ENCODE measurements at regions not wholly inside any gene's neighbourhood (a gene's known extent, or its start where the extent isn't known, plus 50 kb on each side); places are given as distances from the start of the nearest gene placed in this dataset.

- no peak for TF ChIP-seq CTCF (IDR thresholded peaks at IDR 0.05; ENCODE audit: borderline replicate concordance, extremely low read depth, insufficient read depth)
- no peak overlapping the region for H3K4me3 ChIP-seq (ENCODE audit: low read length in 3 of 3)
- intact Hi-C loops (cut with DNase I) = no loop called here
- no peaks in the 10 kb centered on the region for H3K4me1 ChIP-seq (ENCODE audit: control insufficient read depth in 2 of 3, insufficient read depth in 2 of 3, low read depth in 1 of 3, low read length in 3 of 3)
- no peaks in the 10 kb centered on the region for H3K36me3 ChIP-seq (ENCODE audit: control insufficient read depth in 2 of 3, insufficient read depth in 3 of 3, low read length in 3 of 3)
- peaks cover 0 to 8% (median 0%) of the 10 kb centered on the region in 3 donors for H3K9me3 ChIP-seq (ENCODE audit: control insufficient read depth in 2 of 3, insufficient read depth in 1 of 3, low read length in 3 of 3)
- no peak for FAIRE-seq
- no peaks in the 10 kb centered on the region for H3K27me3 ChIP-seq (ENCODE audit: control insufficient read depth, insufficient read depth, low read length)
- no peak overlapping the region for H3K27ac ChIP-seq (ENCODE audit: low read depth in 2 of 2, low read length in 2 of 2)
- H3K9ac ChIP-seq (ENCODE audit: low read length in 3 of 3) = no peak overlapping the region
- peak in 2 of 5 donors; percentile 4 to 5 for DNase-seq
These were observed 677.2 kb downstream of the AACS start for GRCh38 chr12:125742413-125742812.

GRCh38 chr12:125744201-125744600, 679.0 kb downstream of the AACS start:
- no peaks in the 10 kb centered on the region for H3K27me3 ChIP-seq (ENCODE audit: control insufficient read depth, insufficient read depth, low read length)
- no peak overlapping the region for H3K9ac ChIP-seq (ENCODE audit: low read length in 3 of 3)
- H3K4me1 ChIP-seq (ENCODE audit: control insufficient read depth in 2 of 3, insufficient read depth in 2 of 3, low read depth in 1 of 3, low read length in 3 of 3) = no peaks in the 10 kb centered on the region
- peaks cover 0 to 6% (median 0%) of the 10 kb centered on the region in 3 donors for H3K9me3 ChIP-seq (ENCODE audit: control insufficient read depth in 2 of 3, insufficient read depth in 1 of 3, low read length in 3 of 3)
- H3K36me3 ChIP-seq (ENCODE audit: control insufficient read depth in 2 of 3, insufficient read depth in 3 of 3, low read length in 3 of 3) = no peaks in the 10 kb centered on the region
- TF ChIP-seq CTCF (IDR thresholded peaks at IDR 0.05; ENCODE audit: borderline replicate concordance, extremely low read depth, insufficient read depth) = no peak
- FAIRE-seq (no peak), DNase-seq (no peak)
- no peak overlapping the region for H3K4me3 ChIP-seq (ENCODE audit: low read length in 3 of 3)
- intact Hi-C loops (cut with DNase I) = no loop called here
- H3K27ac ChIP-seq (ENCODE audit: low read depth in 2 of 2, low read length in 2 of 2) = no peak overlapping the region

GRCh38 chr12:125755512-125755911, 690.3 kb downstream of the AACS start:
- no peaks in the 10 kb centered on the region for H3K27me3 ChIP-seq (ENCODE audit: control insufficient read depth, insufficient read depth, low read length)
- no peaks in the 10 kb centered on the region for H3K36me3 ChIP-seq (ENCODE audit: control insufficient read depth in 2 of 3, insufficient read depth in 3 of 3, low read length in 3 of 3)
- no peak for TF ChIP-seq CTCF (IDR thresholded peaks at IDR 0.05; ENCODE audit: borderline replicate concordance, extremely low read depth, insufficient read depth)
- no peak overlapping the region for H3K9ac ChIP-seq (ENCODE audit: low read length in 3 of 3)
- no peaks in the 10 kb centered on the region for H3K9me3 ChIP-seq (ENCODE audit: control insufficient read depth in 2 of 3, insufficient read depth in 1 of 3, low read length in 3 of 3)
- DNase-seq = no peak
- no peaks in the 10 kb centered on the region for H3K4me1 ChIP-seq (ENCODE audit: control insufficient read depth in 2 of 3, insufficient read depth in 2 of 3, low read depth in 1 of 3, low read length in 3 of 3)
- intact Hi-C loops (cut with DNase I) = no loop called here
- no peak overlapping the region for H3K27ac ChIP-seq (ENCODE audit: low read depth in 2 of 2, low read length in 2 of 2)
- no peak overlapping the region for H3K4me3 ChIP-seq (ENCODE audit: low read length in 3 of 3)
- FAIRE-seq = no peak

- Histone ChIP-seq H3K27me3 (ENCODE audit: control insufficient read depth, insufficient read depth, low read length) (no peaks in the 10 kb centered on the region), H3K4me1 (ENCODE audit: control insufficient read depth in 2 of 3, insufficient read depth in 2 of 3, low read depth in 1 of 3, low read length in 3 of 3) (no peaks in the 10 kb centered on the region), H3K4me3 (ENCODE audit: low read length in 3 of 3) (no peak overlapping the region), H3K9ac (ENCODE audit: low read length in 3 of 3) (no peak overlapping the region), H3K27ac (ENCODE audit: low read depth in 2 of 2, low read length in 2 of 2) (no peak overlapping the region), H3K36me3 (ENCODE audit: control insufficient read depth in 2 of 3, insufficient read depth in 3 of 3, low read length in 3 of 3) (no peaks in the 10 kb centered on the region), H3K9me3 (ENCODE audit: control insufficient read depth in 2 of 3, insufficient read depth in 1 of 3, low read length in 3 of 3) (no peaks in the 10 kb centered on the region)
- no peak for TF ChIP-seq CTCF (IDR thresholded peaks at IDR 0.05; ENCODE audit: borderline replicate concordance, extremely low read depth, insufficient read depth)
- intact Hi-C loops (cut with DNase I) = no loop called here
- DNase-seq = no peak
- FAIRE-seq = no peak
These were observed 700.9 kb downstream of the AACS start for GRCh38 chr12:125766091-125766490.
